ENCODE measurements at regions not wholly inside any gene's neighbourhood (a gene's known extent, or its start where the extent isn't known, plus 50 kb on each side); places are given as distances from the start of the nearest gene placed in this dataset.

GRCh38 chr14:58861586-58861985 lies 223.8 kb downstream of the DACT1 start:
- H2AFZ ChIP-seq (ENCODE audit: low read depth, low read length) = no peak overlapping the region
- FAIRE-seq (no peak), DNase-seq (ENCODE audit: low read depth, low spot score) (no peak)
- H3K4me2 ChIP-seq (ENCODE audit: insufficient read depth, low read length) = no peak overlapping the region
- POLR2A ChIA-PET = no interaction called here
- H3K9ac ChIP-seq (replicated peaks; ENCODE audit: extremely low read depth, insufficient read depth, low read length) = no peak overlapping the region
- no peaks in the 10 kb centered on the region for H3K36me3 ChIP-seq (ENCODE audit: control insufficient read depth in 2 of 2, extremely low read depth in 1 of 2, insufficient read depth in 2 of 2, low read length in 2 of 2)
- H3K4me1 ChIP-seq (ENCODE audit: control insufficient read depth, extremely low read depth, insufficient read depth, low read length) = no peaks in the 10 kb centered on the region
- no peak overlapping the region for H3K27ac ChIP-seq (ENCODE audit: insufficient read depth, low read depth, low read length)
- H4K20me1 ChIP-seq (replicated peaks; ENCODE audit: control insufficient read depth, extremely low read depth, insufficient read depth, low read length) = no peaks in the 10 kb centered on the region
- BruUV-seq (replicated peaks) = no TSS peak
- CTCF ChIA-PET = no interaction called here
- intact Hi-C loops (cut with micrococcal nuclease) = no loop called here
- no peaks in the 10 kb centered on the region for H3K9me3 ChIP-seq (replicated peaks; ENCODE audit: control insufficient read depth, insufficient read depth, low read length)
- TF ChIP-seq MAX (IDR thresholded peaks at IDR 0.05; ENCODE audit: insufficient read depth, insufficient read length) (no peak), POLR2AphosphoS5 (IDR thresholded peaks at IDR 0.05; ENCODE audit: insufficient read depth, low read depth, low read length) (no peak), GATA2 (IDR thresholded peaks at IDR 0.05; ENCODE audit: insufficient read depth, insufficient read length, low read depth, low read length) (no peak), CTCF (IDR thresholded peaks at IDR 0.05; ENCODE audit: extremely low read depth in 1 of 2, insufficient read depth in 1 of 2, low read depth in 1 of 2, low read length in 2 of 2) (no peak), POLR2A (IDR thresholded peaks at IDR 0.05; ENCODE audit: low read depth, low read length) (no peak), JUN (IDR thresholded peaks at IDR 0.05; ENCODE audit: borderline replicate concordance, insufficient read depth, insufficient read length, low read depth) (no peak), MYC (IDR thresholded peaks at IDR 0.05; ENCODE audit: low read depth, low read length) (no peak), EZH2 (IDR thresholded peaks at IDR 0.05; ENCODE audit: borderline replicate concordance, low read depth, low read length, severe bottlenecking) (no peak), FOS (IDR thresholded peaks at IDR 0.05; ENCODE audit: borderline replicate concordance, insufficient read depth, low read length) (no peak)
- dilution Hi-C loops (cut with MboI; ENCODE audit: extremely low pct_ligation_motif_present, low sequenced_read_pairs) = no loop called here
- H3K27me3 ChIP-seq (ENCODE audit: control insufficient read depth in 2 of 2, insufficient read depth in 2 of 2, low read length in 2 of 2) = no peaks in the 10 kb centered on the region
- H3K79me2 ChIP-seq (ENCODE audit: control insufficient read depth, insufficient read depth, low read length) = no peaks in the 10 kb centered on the region
- H3K4me3 ChIP-seq (replicated peaks in 1 of 3; ENCODE audit: insufficient read depth in 1 of 3, low read depth in 1 of 3, low read length in 3 of 3) = no peak overlapping the region
- no peaks in the 10 kb centered on the region for H3K9me1 ChIP-seq (replicated peaks; ENCODE audit: control insufficient read depth, extremely low read depth, insufficient read depth, low read length)
